HEK293T (cell line): ENCODE measurements at regions not wholly inside any gene's neighbourhood (a gene's known extent, or its start where the extent isn't known, plus 50 kb on each side); places are given as distances from the start of the nearest gene placed in this dataset.

Source experiments
- CTBP1 ChIP-seq: fragments of 450-650 bp; IDR thresholded peaks from 2 replicates; pipeline ENCODE4 v1.6.1; 2016; ENCODE audit warnings: borderline replicate concordance
- HDGF ChIP-seq: fragments of 450-650 bp; IDR thresholded peaks from 2 replicates; pipeline ENCODE4 v1.6.1; 2017; ENCODE audit warnings: antibody characterized with exemption, borderline replicate concordance
- SP1 ChIP-seq: fragments of 450-650 bp; IDR thresholded peaks from 2 replicates; pipeline ENCODE4 v1.6.1; 2017

DNA sequence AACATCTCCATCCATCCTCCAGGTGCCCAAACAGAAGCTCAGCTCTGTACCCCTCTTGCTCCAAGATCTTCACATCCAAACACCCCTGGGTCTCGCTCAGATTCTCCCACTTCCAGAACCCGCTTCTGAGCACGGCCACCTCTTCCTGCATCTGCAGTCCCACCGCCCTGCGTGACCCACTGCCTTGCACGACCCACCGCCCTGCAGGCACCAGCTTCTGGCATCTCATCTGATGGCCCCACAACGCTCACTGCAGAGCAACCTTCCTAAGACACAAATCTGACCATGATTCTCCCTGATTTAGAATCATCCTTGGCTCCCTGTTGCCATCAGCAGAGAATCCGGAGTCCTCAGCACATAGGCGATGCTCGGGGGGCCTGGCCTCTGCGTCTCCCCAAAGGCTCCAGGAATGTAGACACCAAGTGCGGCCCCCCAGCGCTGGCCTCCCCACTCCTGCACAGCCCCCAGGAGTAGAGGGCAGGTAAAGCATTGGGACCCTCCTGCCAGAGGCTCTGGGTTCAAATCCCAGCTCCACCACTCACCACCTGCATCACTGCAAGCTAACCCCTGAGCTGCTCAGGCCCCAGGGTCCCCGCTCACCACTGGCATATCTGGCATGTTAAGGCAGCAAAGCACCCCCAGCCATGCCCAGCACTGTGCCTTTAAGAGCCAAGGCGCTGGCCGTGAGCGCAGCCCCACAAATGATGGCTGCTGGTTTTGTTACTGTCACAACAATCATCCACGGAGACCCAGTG is 459.3 kb downstream of the BRD1 start:
- TF ChIP-seq CTBP1 = no peak
- no peak for TF ChIP-seq HDGF
- TF ChIP-seq SP1 = no peak
